ENCODE measurements at regions not wholly inside any gene's neighbourhood (a gene's known extent, or its start where the extent isn't known, plus 50 kb on each side); places are given as distances from the start of the nearest gene placed in this dataset.

DNA sequence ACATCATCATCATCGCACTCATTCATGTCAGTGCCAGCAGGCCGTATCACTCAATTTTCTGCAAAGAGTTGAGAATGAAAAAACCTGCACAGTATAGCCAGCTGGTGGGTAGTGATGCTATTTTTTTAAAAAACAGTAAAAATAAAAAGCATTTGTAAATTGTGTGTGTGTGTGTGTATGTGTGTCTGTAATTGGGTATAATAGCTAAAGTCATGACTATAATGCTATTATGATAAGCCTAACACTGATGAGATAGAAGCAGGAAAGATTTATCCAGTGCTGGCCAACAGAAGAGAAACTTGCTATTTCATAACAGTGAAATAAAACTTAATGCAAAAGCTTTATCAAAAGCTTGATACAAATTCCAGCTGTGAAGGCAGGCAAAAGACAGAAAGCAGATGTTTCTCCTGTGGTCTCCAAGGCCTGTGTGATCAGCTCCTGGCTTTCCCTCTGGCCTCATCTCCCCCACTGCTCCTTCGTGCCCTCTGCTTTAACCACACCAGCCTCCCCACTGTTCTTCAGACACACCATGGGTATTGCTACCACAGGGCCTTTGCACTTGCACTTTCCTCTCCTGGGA lies 206.2 kb upstream of the IRX5 start:
- TF ChIP-seq CEBPB (IDR thresholded peaks at IDR 0.05): no peak
- TF ChIP-seq, protein P1, sequence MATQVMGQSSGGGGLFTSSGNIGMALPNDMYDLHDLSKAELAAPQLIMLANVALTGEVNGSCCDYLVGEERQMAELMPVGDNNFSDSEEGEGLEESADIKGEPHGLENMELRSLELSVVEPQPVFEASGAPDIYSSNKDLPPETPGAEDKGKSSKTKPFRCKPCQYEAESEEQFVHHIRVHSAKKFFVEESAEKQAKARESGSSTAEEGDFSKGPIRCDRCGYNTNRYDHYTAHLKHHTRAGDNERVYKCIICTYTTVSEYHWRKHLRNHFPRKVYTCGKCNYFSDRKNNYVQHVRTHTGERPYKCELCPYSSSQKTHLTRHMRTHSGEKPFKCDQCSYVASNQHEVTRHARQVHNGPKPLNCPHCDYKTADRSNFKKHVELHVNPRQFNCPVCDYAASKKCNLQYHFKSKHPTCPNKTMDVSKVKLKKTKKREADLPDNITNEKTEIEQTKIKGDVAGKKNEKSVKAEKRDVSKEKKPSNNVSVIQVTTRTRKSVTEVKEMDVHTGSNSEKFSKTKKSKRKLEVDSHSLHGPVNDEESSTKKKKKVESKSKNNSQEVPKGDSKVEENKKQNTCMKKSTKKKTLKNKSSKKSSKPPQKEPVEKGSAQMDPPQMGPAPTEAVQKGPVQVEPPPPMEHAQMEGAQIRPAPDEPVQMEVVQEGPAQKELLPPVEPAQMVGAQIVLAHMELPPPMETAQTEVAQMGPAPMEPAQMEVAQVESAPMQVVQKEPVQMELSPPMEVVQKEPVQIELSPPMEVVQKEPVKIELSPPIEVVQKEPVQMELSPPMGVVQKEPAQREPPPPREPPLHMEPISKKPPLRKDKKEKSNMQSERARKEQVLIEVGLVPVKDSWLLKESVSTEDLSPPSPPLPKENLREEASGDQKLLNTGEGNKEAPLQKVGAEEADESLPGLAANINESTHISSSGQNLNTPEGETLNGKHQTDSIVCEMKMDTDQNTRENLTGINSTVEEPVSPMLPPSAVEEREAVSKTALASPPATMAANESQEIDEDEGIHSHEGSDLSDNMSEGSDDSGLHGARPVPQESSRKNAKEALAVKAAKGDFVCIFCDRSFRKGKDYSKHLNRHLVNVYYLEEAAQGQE (IDR thresholded peaks at IDR 0.05; ENCODE audit: low read depth): no peak
- no peak for TF ChIP-seq RAD21 (IDR thresholded peaks at IDR 0.05; ENCODE audit: low read depth)
- no peak for TF ChIP-seq TAF1 (IDR thresholded peaks at IDR 0.05; ENCODE audit: low read depth)
- no peak for TF ChIP-seq EP300 (IDR thresholded peaks at IDR 0.05; ENCODE audit: borderline replicate concordance)
- TF ChIP-seq ZBTB7A (IDR thresholded peaks at IDR 0.05; ENCODE audit: low read depth): no peak
- TF ChIP-seq, protein P2, sequence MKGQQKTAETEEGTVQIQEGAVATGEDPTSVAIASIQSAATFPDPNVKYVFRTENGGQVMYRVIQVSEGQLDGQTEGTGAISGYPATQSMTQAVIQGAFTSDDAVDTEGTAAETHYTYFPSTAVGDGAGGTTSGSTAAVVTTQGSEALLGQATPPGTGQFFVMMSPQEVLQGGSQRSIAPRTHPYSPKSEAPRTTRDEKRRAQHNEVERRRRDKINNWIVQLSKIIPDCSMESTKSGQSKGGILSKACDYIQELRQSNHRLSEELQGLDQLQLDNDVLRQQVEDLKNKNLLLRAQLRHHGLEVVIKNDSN (IDR thresholded peaks at IDR 0.05): no peak
- no peak for TF ChIP-seq FOXM1 (IDR thresholded peaks at IDR 0.05; ENCODE audit: borderline replicate concordance, low read depth)
- TF ChIP-seq, protein P3, sequence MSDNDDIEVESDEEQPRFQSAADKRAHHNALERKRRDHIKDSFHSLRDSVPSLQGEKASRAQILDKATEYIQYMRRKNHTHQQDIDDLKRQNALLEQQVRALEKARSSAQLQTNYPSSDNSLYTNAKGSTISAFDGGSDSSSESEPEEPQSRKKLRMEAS (IDR thresholded peaks at IDR 0.05): no peak
- no peak for TF ChIP-seq TEAD4 (IDR thresholded peaks at IDR 0.05)
- no peak for TF ChIP-seq EGR1 (IDR thresholded peaks at IDR 0.05)
